ENCODE measurements at regions not wholly inside any gene's neighbourhood (a gene's known extent, or its start where the extent isn't known, plus 50 kb on each side); places are given as distances from the start of the nearest gene placed in this dataset.
"Not testable (repeated sequence)": the region's sequence is repeated elsewhere in the genome, so short reads cannot be mapped to it uniquely, and the experiment has no call there.

DNA sequence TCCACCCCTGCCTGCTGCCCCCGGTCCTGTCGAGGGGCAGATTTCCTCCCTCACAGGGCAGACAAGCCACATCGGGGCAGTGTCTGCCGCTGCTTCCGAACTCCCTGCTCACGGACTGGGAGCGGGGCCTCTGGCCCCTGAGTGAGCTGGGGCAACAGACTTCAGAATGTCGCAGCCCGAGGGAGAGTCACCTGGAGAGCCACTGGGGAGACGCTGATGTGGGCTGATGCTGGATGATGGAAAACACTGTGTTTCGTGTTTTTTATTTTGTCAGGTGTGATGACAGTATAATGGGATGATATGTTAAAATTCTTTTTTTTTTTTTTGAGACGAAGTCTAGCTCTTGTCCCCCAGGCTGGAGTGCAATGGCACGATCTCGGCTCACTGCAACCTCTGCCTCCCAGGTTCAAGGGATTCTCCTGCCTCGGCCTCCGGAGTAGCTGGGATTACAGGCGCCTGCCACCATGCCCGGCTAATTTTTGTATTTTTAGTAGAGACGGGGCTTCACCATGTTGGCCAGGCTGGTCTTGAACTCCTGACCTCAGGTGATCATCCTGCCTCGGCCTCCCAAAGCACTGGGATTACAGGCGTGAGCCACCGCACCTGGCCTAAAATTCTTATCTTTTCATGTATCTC, 52.1 kb upstream of the SEPTIN5 start:
- TF ChIP-seq CTCF (IDR thresholded peaks at IDR 0.05 in 8 of 11, conservative IDR thresholded peaks at IDR 0.05 in 3 of 11); POLR2A (IDR thresholded peaks at IDR 0.05): not testable (repeated sequence)
